BLaER1 treated with 17β-estradiol and CSF1 and Interleukin-3, amounts not matched to agents 10 nM and 100 nM (cell line): ENCODE measurements at regions not wholly inside any gene's neighbourhood (a gene's known extent, or its start where the extent isn't known, plus 50 kb on each side); places are given as distances from the start of the nearest gene placed in this dataset.

Experiments used
- H3K27ac ChIP-seq, 11 experiments: shearing (Covaris generic); formaldehyde crosslinking; 2 replicates each; pipeline ENCODE4 v1.8.1; 2022
- H3K27me3 ChIP-seq, 11 experiments: shearing (Covaris generic); formaldehyde crosslinking; 2 replicates each; pipeline ENCODE4 v1.8.1; 2022
- H3K36me3 ChIP-seq, 11 experiments: shearing (Covaris generic); formaldehyde crosslinking; 2 replicates each; pipeline ENCODE4 v1.8.1; 2022
- H3K4me1 ChIP-seq, 10 experiments: shearing (Covaris generic); formaldehyde crosslinking; 2 replicates each; pipeline ENCODE4 v1.8.1; 2022
- H3K4me2 ChIP-seq, 11 experiments: shearing (Covaris generic); formaldehyde crosslinking; 2 replicates each; pipeline ENCODE4 v1.8.1; 2022
- H3K4me3 ChIP-seq, 10 experiments: shearing (Covaris generic); formaldehyde crosslinking; 2 replicates each; pipeline ENCODE4 v1.8.1; 2022
- H3K9ac ChIP-seq, 11 experiments: shearing (Covaris generic); formaldehyde crosslinking; 2 replicates each; pipeline ENCODE4 v1.8.1; 2022
- H3K9me3 ChIP-seq, 11 experiments: shearing (Covaris generic); formaldehyde crosslinking; replicated peaks in 1 of 11; 2 replicates each; pipeline ENCODE4 v1.8.1; 2022
- H4K20me1 ChIP-seq, 11 experiments: shearing (Covaris generic); formaldehyde crosslinking; 2 replicates each; pipeline ENCODE4 v1.8.1; 2022
- Cebpa-rat ChIP-seq, 11 experiments: shearing (Covaris generic); IDR thresholded peaks; 2 replicates each; pipeline ENCODE4 v1.8.1; 2022

DNA sequence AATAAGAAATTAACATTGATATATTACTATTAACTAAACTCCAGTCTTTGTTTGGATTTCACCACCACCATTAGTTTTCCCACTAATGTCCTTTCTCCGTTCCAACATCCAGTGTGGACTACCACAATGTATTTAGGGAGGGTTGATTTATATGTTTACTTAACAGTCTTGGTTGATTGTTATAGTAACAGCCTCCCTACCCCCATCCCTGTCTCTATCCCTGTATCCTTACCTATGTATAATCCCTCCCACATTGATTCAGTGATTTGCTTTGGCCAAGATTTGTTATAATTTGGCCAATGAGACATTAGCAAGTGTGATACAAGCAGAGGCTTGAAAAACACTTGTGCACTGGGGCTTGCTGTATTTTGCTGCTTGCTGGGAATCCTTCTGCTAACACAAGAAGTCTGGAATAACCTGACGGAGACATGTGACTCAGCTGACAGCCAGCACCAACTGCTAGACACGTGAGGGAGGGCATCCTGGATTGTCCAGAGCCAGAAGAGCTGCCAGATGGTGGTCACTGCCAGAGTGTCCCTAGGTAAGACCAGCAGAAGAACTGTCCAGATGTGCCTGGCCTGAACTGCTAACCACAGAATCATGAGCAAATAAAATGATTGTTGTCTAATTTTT, 51.2 kb upstream of the TCF7 start:
- Histone ChIP-seq H4K20me1 (no peaks in the 10 kb centered on the region), H3K9me3 (no peaks in the 10 kb centered on the region), H3K4me3 (no peak overlapping the region), H3K36me3 (no peaks in the 10 kb centered on the region), H3K4me2 (no peak overlapping the region), H3K27ac (no peak overlapping the region), H3K4me1 (peaks cover 0 to 15% (median 9%) of the 10 kb centered on the region in 10 experiments; a peak in 14 of 20 replicates), H3K9ac (no peak overlapping the region), H3K27me3 (no peaks in the 10 kb centered on the region)
- TF ChIP-seq Cebpa-rat (IDR thresholded peaks at IDR 0.05) = no peak

DNA sequence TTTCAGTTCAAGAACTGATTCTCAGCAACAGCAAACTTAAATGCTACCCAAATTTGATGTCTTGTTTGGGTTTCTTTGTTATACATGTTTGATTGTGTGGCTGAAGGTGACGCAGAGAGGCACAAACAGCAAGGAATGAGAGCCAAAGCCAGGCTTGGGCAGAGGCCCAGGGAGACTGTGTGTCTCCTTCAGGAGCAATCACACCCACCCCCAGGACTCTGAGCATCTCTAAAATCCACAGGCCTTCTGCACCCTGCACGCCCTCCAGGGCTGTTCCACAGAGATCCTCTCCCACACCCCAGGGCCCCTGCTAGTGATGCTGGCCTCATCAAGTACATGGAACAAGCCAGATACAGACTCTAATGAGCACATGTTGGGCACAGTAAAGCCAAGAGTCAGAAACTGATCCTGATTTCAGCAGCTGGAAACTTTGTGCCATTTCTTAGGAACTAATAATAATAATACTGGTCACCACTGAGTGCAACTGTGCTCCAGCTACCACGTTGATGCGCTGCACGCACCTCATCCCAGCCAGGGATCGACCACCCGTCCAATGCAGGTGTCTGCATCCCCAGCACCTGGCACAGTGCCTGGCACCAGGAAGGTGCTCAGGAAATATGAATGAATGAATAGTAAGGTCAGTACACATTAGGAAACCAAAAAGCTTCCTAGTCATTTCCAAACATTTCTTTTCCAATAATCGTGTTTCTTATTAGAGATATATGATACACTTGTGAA, 54.6 kb upstream of the TCF7 start:
- H4K20me1 ChIP-seq = no peaks in the 10 kb centered on the region
- peaks cover 2 to 17% (median 11%) of the 10 kb centered on the region in 10 experiments for H3K4me1 ChIP-seq
- H3K27ac ChIP-seq = no peak overlapping the region
- no peaks in the 10 kb centered on the region for H3K36me3 ChIP-seq
- peak overlapping the region in 3 of 11 experiments; percentile 7 to 33 (median 30); a peak in 2 of 22 replicates for H3K4me2 ChIP-seq
- no peak overlapping the region for H3K4me3 ChIP-seq
- no peaks in the 10 kb centered on the region for H3K27me3 ChIP-seq
- no peaks in the 10 kb centered on the region for H3K9me3 ChIP-seq
- H3K9ac ChIP-seq = no peak overlapping the region
- TF ChIP-seq Cebpa-rat (IDR thresholded peaks at IDR 0.05) = no peak

DNA sequence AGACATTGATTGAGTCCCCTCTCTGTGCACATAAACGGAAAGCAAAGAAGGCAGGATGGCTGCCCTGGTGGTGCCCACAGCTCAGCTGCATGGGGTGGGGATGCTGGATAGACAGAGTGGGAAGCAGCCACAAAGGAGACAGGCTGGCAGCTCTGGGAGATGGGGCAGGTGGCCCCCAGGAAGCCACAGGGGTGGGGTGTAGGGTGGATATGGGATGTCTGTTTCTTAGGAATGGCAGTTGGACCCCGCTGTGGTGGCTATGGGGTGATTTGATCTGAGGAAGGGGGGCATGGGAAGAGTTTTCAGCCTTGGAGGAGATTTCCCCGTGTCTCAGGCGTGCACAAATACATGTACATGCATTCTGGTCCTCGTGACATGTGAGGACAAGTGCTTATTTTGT, 50.2 kb upstream of the VDAC1 start:
- Histone ChIP-seq H3K4me1 (peaks cover 21 to 39% (median 31%) of the 10 kb centered on the region in 10 experiments), H3K4me3 (no peak overlapping the region), H4K20me1 (no peaks in the 10 kb centered on the region), H3K27me3 (no peaks in the 10 kb centered on the region), H3K4me2 (peak overlapping the region; percentile 59 to 81 (median 78); a peak in 19 of 22 replicates), H3K27ac (peak overlapping the region in 1 of 11 experiments; percentile 50; a peak in 2 of 22 replicates), H3K36me3 (no peaks in the 10 kb centered on the region), H3K9me3 (no peaks in the 10 kb centered on the region), H3K9ac (no peak overlapping the region)
- TF ChIP-seq Cebpa-rat (IDR thresholded peaks at IDR 0.05) = no peak
